ENCODE measurements at regions not wholly inside any gene's neighbourhood (a gene's known extent, or its start where the extent isn't known, plus 50 kb on each side); places are given as distances from the start of the nearest gene placed in this dataset.

DNA sequence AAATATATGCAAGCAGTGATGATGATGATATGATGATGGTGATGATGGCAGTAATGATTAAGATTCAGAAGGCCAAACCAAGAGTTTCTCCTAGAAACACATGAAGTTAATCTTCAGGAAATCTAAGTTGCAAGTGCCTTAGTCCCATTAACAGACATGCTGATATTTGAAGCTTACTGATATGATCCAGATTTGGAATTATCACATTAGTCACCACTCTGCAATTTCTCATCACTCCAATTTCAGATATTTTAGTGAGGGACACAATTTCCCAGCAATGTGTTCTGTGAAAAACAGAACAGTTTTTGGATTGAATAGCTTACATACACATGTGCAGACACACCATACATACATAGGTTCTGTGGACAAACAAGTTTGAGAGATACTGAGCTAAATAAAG is 411.4 kb upstream of the FAT3 start:
- Histone ChIP-seq H3K4me2 (ENCODE audit: low read depth, low read length) (no peak overlapping the region), H4K20me1 (ENCODE audit: insufficient read depth, low read length) (no peaks in the 10 kb centered on the region), H3K18ac (ENCODE audit: low read depth, low read length) (no peak overlapping the region), H2BK20ac (ENCODE audit: low read depth, low read length) (no peak overlapping the region), H3K9me1 (ENCODE audit: insufficient read depth, low read length) (no peaks in the 10 kb centered on the region), H2AK9ac (replicated peaks; ENCODE audit: low read depth, low read length, poor library complexity) (no peak overlapping the region), H2AFZ (replicated peaks; ENCODE audit: low read length, poor library complexity) (no peak overlapping the region), H3K36me3 (ENCODE audit: control insufficient read depth, insufficient read depth, low read length) (no peaks in the 10 kb centered on the region), H4K8ac (ENCODE audit: low read depth in 2 of 2, low read length in 2 of 2) (no peak overlapping the region), H3K9me3 (ENCODE audit: control insufficient read depth, insufficient read depth, low read length) (peaks cover 2% of the 10 kb centered on the region; the same call in 1 of the 2 replicates), H3K56ac (ENCODE audit: extremely low read depth, insufficient read depth, low read length) (no peak overlapping the region), H3K9ac (ENCODE audit: low read depth, low read length) (no peak overlapping the region), H3K27ac (ENCODE audit: insufficient read depth, low read length) (no peak overlapping the region), H3K27me3 (ENCODE audit: control insufficient read depth, insufficient read depth, low read length) (no peaks in the 10 kb centered on the region), H2AK5ac (ENCODE audit: low read depth, low read length) (no peak overlapping the region), H2BK5ac (ENCODE audit: low read depth, low read length, poor library complexity, severe bottlenecking) (no peak overlapping the region), H3K4me3 (ENCODE audit: insufficient read depth, low read depth, low read length) (no peak overlapping the region), H2BK15ac (ENCODE audit: low read depth, low read length) (no peak overlapping the region), H3K4ac (ENCODE audit: low read depth, low read length) (no peak overlapping the region), H3K4me1 (ENCODE audit: control insufficient read depth, insufficient read depth, low read length) (no peaks in the 10 kb centered on the region), H3K14ac (replicated peaks; ENCODE audit: low read depth, low read length) (no peak overlapping the region), H3K23ac (ENCODE audit: low read depth, low read length) (no peak overlapping the region), H4K5ac (ENCODE audit: low read depth, low read length) (no peak overlapping the region), H2BK120ac (ENCODE audit: low read depth, low read length) (no peak overlapping the region), H3K79me1 (ENCODE audit: low read depth in 1 of 2, low read length in 2 of 2) (no peaks in the 10 kb centered on the region), H4K91ac (ENCODE audit: insufficient read depth, low read depth, low read length) (no peak overlapping the region)
- in situ Hi-C loops (cut with MboI; ENCODE audit: low sequenced_read_pairs) (no loop called here), dilution Hi-C loops (cut with HindIII; ENCODE audit: low sequenced_read_pairs, unreplicated experiment) (no loop called here), intact Hi-C loops (cut with micrococcal nuclease) (no loop called here)
- ChIA-PET POLR2A (ENCODE audit: unreplicated experiment) (no interaction called here), CTCF (no interaction called here)
- no peak for TF ChIP-seq RAD21 (IDR thresholded peaks at IDR 0.05; ENCODE audit: low read length)
- no peak for TF ChIP-seq ELK1 (IDR thresholded peaks at IDR 0.05; ENCODE audit: borderline replicate concordance, low read depth, low read length)
- no peak for TF ChIP-seq RCOR1 (IDR thresholded peaks at IDR 0.05; ENCODE audit: insufficient replicate concordance, low read length)
- TF ChIP-seq RFX5 (IDR thresholded peaks at IDR 0.05; ENCODE audit: low read depth, low read length) = no peak
- no peak for TF ChIP-seq MAZ (IDR thresholded peaks at IDR 0.05; ENCODE audit: borderline replicate concordance, low read depth, low read length)
- no peak for TF ChIP-seq CEBPB (IDR thresholded peaks at IDR 0.05; ENCODE audit: low read depth, low read length)
- no peak for TF ChIP-seq POLR2A (IDR thresholded peaks at IDR 0.05; ENCODE audit: low read depth, low read length)
- no peak for TF ChIP-seq FOS (IDR thresholded peaks at IDR 0.05; ENCODE audit: low read depth, low read length)
- TF ChIP-seq, protein P1, sequence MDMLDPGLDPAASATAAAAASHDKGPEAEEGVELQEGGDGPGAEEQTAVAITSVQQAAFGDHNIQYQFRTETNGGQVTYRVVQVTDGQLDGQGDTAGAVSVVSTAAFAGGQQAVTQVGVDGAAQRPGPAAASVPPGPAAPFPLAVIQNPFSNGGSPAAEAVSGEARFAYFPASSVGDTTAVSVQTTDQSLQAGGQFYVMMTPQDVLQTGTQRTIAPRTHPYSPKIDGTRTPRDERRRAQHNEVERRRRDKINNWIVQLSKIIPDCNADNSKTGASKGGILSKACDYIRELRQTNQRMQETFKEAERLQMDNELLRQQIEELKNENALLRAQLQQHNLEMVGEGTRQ (IDR thresholded peaks at IDR 0.05; ENCODE audit: low read depth, low read length) = no peak
- BruUV-seq (replicated peaks) = no TSS peak
- no peak for ATAC-seq (ENCODE audit: low read depth)
- DNase-seq = no peak

Measured in IMR-90 (cell line).